HepG2 (cell line): ENCODE measurements at regions not wholly inside any gene's neighbourhood (a gene's known extent, or its start where the extent isn't known, plus 50 kb on each side); places are given as distances from the start of the nearest gene placed in this dataset.

Experiments
- ATAC-seq: fragments of 200-7000 bp; cut with Tn5 transposase; 3 replicates; pipeline ENCODE4 v1.9.1; 2020; ENCODE audit warnings: mild to moderate bottlenecking, moderate library complexity
- BruUV-seq: library from RNA; stranded (reverse); fragments of 400-500 nt; replicated peaks from 2 replicates; lab custom pipeline; 2021; lab: Mats Ljungman, UMichigan
- CTCF ChIA-PET: fragments of 300-600 bp; formaldehyde crosslinking; extraction: SDS; loops from one replicate; lab custom pipeline; 2021; ENCODE audit warnings: low total read pairs, inconsistent platforms, low intra/inter-chr PET ratio; lab: Yijun Ruan, JAX
- POLR2A ChIA-PET: fragments of 350-600 bp; sonication (Branson Sonifier 250); formaldehyde crosslinking; loops from one replicate; lab custom pipeline; 2020; ENCODE audit warnings: antibody characterized with exemption, inconsistent platforms; lab: Yijun Ruan, JAX
- DNase-seq: peaks from one replicate; pipeline ENCODE4 v3.0.0-alpha.2; 2015; ENCODE audit warnings: low spot score
- FAIRE-seq: peaks from 3 replicates; lab custom pipeline; 2011; peaks lifted over from hg19 to GRCh38; lab: Jason Lieb, UNC
- H2AFZ ChIP-seq: one replicate; pipeline ENCODE4 v1.6.1; 2011; ENCODE audit warnings: low read length, inconsistent platforms
- H3K27ac ChIP-seq: fragments of 300-600 bp; 3 replicates; pipeline ENCODE4 v1.8.0; 2011; ENCODE audit warnings: mixed run types, mild to moderate bottlenecking, mixed read lengths, low read length, inconsistent platforms; ENCODE audit not compliant: insufficient read depth; ENCODE audit errors: extremely low read length
- H3K27me3 ChIP-seq, 2 experiments: fragments of 200-600 bp in 1 of 2; 2 replicates in 1 of 2; 3 replicates in 1 of 2; pipeline versions ENCODE4 v1.6.0 to v1.8.0; 2011; ENCODE audit warnings: low read length in 2 of 2, mild to moderate bottlenecking in 2 of 2, moderate library complexity in 2 of 2, inconsistent platforms in 1 of 2; ENCODE audit not compliant: insufficient read depth in 2 of 2, control insufficient read depth in 1 of 2
- H3K36me3 ChIP-seq, 2 experiments: fragments of 200-600 bp in 1 of 2; replicated peaks in 1 of 2; 2 replicates in 1 of 2; 3 replicates in 1 of 2; pipeline versions ENCODE4 v1.5.1 to v1.8.0; 2011; ENCODE audit warnings: low read length in 2 of 2, inconsistent platforms in 1 of 2; ENCODE audit not compliant: insufficient read depth in 2 of 2, control insufficient read depth in 1 of 2
- H3K4me1 ChIP-seq: 2 replicates; pipeline ENCODE4 v1.5.1; 2012; ENCODE audit warnings: low read length, inconsistent platforms; ENCODE audit not compliant: insufficient read depth
- H3K4me2 ChIP-seq: 2 replicates; pipeline ENCODE4 v1.6.0; 2011; ENCODE audit warnings: low read depth, low read length, inconsistent platforms
- H3K4me3 ChIP-seq, 3 experiments: fragments of 200-600 bp in 1 of 3; sonication (generic), shearing (Covaris generic) in 1 of 3; replicated peaks in 1 of 3; 2 replicates each; pipeline ENCODE4 v1.5.1; 2011 to 2016; ENCODE audit warnings: low read length in 3 of 3, inconsistent platforms in 2 of 3, low read depth in 2 of 3, mild to moderate bottlenecking in 2 of 3, control low read depth in 1 of 3, mixed read lengths in 1 of 3; ENCODE audit not compliant: insufficient read depth in 1 of 3
- H3K79me2 ChIP-seq: one replicate; pipeline ENCODE4 v1.6.1; 2011; ENCODE audit warnings: low read length, inconsistent platforms; ENCODE audit not compliant: insufficient read depth
- H3K9ac ChIP-seq: 2 replicates; pipeline ENCODE4 v1.6.0; 2011; ENCODE audit warnings: mild to moderate bottlenecking, low read depth, low read length, inconsistent platforms; ENCODE audit not compliant: insufficient read depth
- H3K9me3 ChIP-seq: 2 replicates; pipeline ENCODE4 v1.5.1; 2012; ENCODE audit warnings: mild to moderate bottlenecking, low read length
- H4K20me1 ChIP-seq: 2 replicates; pipeline ENCODE4 v1.6.0; 2011; ENCODE audit warnings: inconsistent platforms, mild to moderate bottlenecking, low read length, moderate library complexity; ENCODE audit not compliant: insufficient read depth
- CEBPB ChIP-seq: IDR thresholded peaks from 2 replicates; pipeline ENCODE4 v1.6.1; 2011; ENCODE audit warnings: low read depth, low read length, improper control_type of control experiment, borderline replicate concordance
- IRX3 ChIP-seq: sonication (generic); formaldehyde crosslinking; IDR thresholded peaks from 2 replicates; pipeline ENCODE4 v1.8.1; 2023; ENCODE audit warnings: mild to moderate bottlenecking, low read depth, missing genetic modification reagents, borderline replicate concordance
- ISX ChIP-seq: sonication (generic); formaldehyde crosslinking; conservative IDR thresholded peaks from 2 replicates; pipeline ENCODE4 v1.5.0; 2020; ENCODE audit warnings: missing genetic modification reagents
- MAX ChIP-seq: IDR thresholded peaks from 2 replicates; pipeline ENCODE4 v1.6.1; 2012; ENCODE audit warnings: inconsistent platforms
- NCOA1 ChIP-seq: sonication (generic); formaldehyde crosslinking; IDR thresholded peaks from 2 replicates; pipeline ENCODE4 v1.9.0; 2021; ENCODE audit warnings: missing genetic modification reagents
- NFATC3 ChIP-seq: sonication (generic); formaldehyde crosslinking; IDR thresholded peaks from 2 replicates; pipeline ENCODE4 v1.5.1; 2020; ENCODE audit warnings: mild to moderate bottlenecking, missing genetic modification reagents
- NFYB ChIP-seq: sonication (generic); formaldehyde crosslinking; IDR thresholded peaks from 2 replicates; pipeline ENCODE4 v1.4.0; 2020; ENCODE audit warnings: missing genetic modification reagents
- NKX3-1 ChIP-seq: sonication (generic); formaldehyde crosslinking; IDR thresholded peaks from 2 replicates; pipeline ENCODE4 v1.5.0; 2020; ENCODE audit warnings: missing genetic modification reagents
- SATB2 ChIP-seq: sonication (generic); formaldehyde crosslinking; IDR thresholded peaks from 2 replicates; pipeline ENCODE4 v1.5.0; 2020; ENCODE audit warnings: missing genetic modification reagents
- SMARCC2 ChIP-seq: fragments of 450-650 bp; IDR thresholded peaks from 2 replicates; pipeline ENCODE4 v1.6.1; 2017; ENCODE audit warnings: antibody characterized with exemption, mild to moderate bottlenecking
- STAT5B ChIP-seq: sonication (generic); formaldehyde crosslinking; IDR thresholded peaks from 2 replicates; pipeline ENCODE4 v1.4.0; 2020; ENCODE audit warnings: missing genetic modification reagents
- TMF1 ChIP-seq: sonication (generic); formaldehyde crosslinking; IDR thresholded peaks from 2 replicates; pipeline ENCODE4 v1.8.1; 2022; ENCODE audit warnings: low read depth, missing genetic modification reagents
- TRIM22 ChIP-seq: fragments of 450-650 bp; IDR thresholded peaks from 2 replicates; pipeline ENCODE4 v1.6.1; 2017
- XBP1 ChIP-seq: sonication (generic); formaldehyde crosslinking; IDR thresholded peaks from 2 replicates; pipeline ENCODE4 v1.5.0; 2020; ENCODE audit warnings: missing genetic modification reagents
- ZFP91 ChIP-seq: sonication (generic); formaldehyde crosslinking; IDR thresholded peaks from 2 replicates; pipeline ENCODE4 v1.9.0; 2022; ENCODE audit warnings: missing genetic modification reagents, mild to moderate bottlenecking, borderline replicate concordance
- ZHX1 ChIP-seq: sonication (generic); formaldehyde crosslinking; IDR thresholded peaks from 2 replicates; pipeline ENCODE4 v1.8.1; 2022; ENCODE audit warnings: low read depth, mild to moderate bottlenecking, missing genetic modification reagents
- ZNF329 ChIP-seq: sonication (generic); formaldehyde crosslinking; IDR thresholded peaks from 2 replicates; pipeline ENCODE4 v1.9.0; 2021; ENCODE audit warnings: low read depth, mild to moderate bottlenecking, missing genetic modification reagents
- ZNF496 ChIP-seq: sonication (generic); formaldehyde crosslinking; IDR thresholded peaks from 2 replicates; pipeline ENCODE4 v1.8.1; 2023; ENCODE audit warnings: mild to moderate bottlenecking, moderate library complexity, missing genetic modification reagents; ENCODE audit not compliant: insufficient replicate concordance
- ZNF558 ChIP-seq: sonication (generic); formaldehyde crosslinking; IDR thresholded peaks from 2 replicates; pipeline ENCODE4 v1.9.0; 2022; ENCODE audit warnings: mild to moderate bottlenecking, missing genetic modification reagents, borderline replicate concordance
- ZNF644 ChIP-seq: IDR thresholded peaks from 2 replicates; pipeline ENCODE4 v1.6.1; 2016; ENCODE audit warnings: low read depth
- ZNF652 ChIP-seq: IDR thresholded peaks from 2 replicates; pipeline ENCODE4 v1.6.1; 2016; ENCODE audit warnings: low read depth, borderline replicate concordance
- ZNF724P ChIP-seq: sonication (generic); formaldehyde crosslinking; IDR thresholded peaks from 2 replicates; pipeline ENCODE4 v1.8.0; 2022; ENCODE audit warnings: missing genetic modification reagents, borderline replicate concordance
- in situ Hi-C: cut with HindIII; loops from 2 replicates; pipeline ENCODE4 v1.10.0; 2017; ENCODE audit warnings: low pct_unique_long_range_greater_than_20kb; ENCODE audit not compliant: extremely low pct_ligation_motif_present
- intact Hi-C: fragments of 100-400 bp; cut with micrococcal nuclease; formaldehyde crosslinking; loops from one replicate; pipeline ENCODE4 v1.10.0; 2022; ENCODE audit not compliant: unreplicated experiment

- TF ChIP-seq NKX3-1: no peak
- TF ChIP-seq ZNF496: no peak
Observed at GRCh38 chr5:97434021-97434420, 251.0 kb upstream of the RIOK2 start (continued).

GRCh38 chr5:97436405-97436804, 253.4 kb upstream of the RIOK2 start:
- POLR2A ChIA-PET: no interaction called here
- H3K9ac ChIP-seq: no peak overlapping the region
- no peak overlapping the region for H3K4me2 ChIP-seq
- no TSS peak for BruUV-seq
- no peaks in the 10 kb centered on the region for H4K20me1 ChIP-seq
- TF ChIP-seq ISX (CRISPR knock-in tag) (no peak), NFATC3 (CRISPR knock-in tag) (no peak), ZNF644 (no peak), XBP1 (CRISPR knock-in tag) (no peak), NFYB (CRISPR knock-in tag) (no peak), CEBPB (no peak), ZNF724P (CRISPR knock-in tag) (no peak), ZNF329 (CRISPR knock-in tag) (no peak), ZNF558 (CRISPR knock-in tag) (no peak), ZFP91 (CRISPR knock-in tag) (no peak), MAX (no peak), NCOA1 (CRISPR knock-in tag) (no peak), TRIM22 (no peak), ZNF652 (CRISPR knock-in tag) (no peak), SMARCC2 (no peak), TMF1 (CRISPR knock-in tag) (no peak), IRX3 (no peak), SATB2 (CRISPR knock-in tag) (no peak), ZHX1 (CRISPR knock-in tag) (no peak), STAT5B (CRISPR knock-in tag) (no peak)
- intact Hi-C loops: no loop called here
- DNase-seq (no peak), FAIRE-seq (no peak), ATAC-seq (no peak)
- H2AFZ ChIP-seq: no peak overlapping the region
- H3K9me3 ChIP-seq: no peaks in the 10 kb centered on the region
- no peak overlapping the region for H3K4me3 ChIP-seq
- no peak overlapping the region for H3K27ac ChIP-seq
- H3K79me2 ChIP-seq: no peaks in the 10 kb centered on the region
- H3K27me3 ChIP-seq: no peaks in the 10 kb centered on the region; a peak in 1 of 5 replicates
- no peaks in the 10 kb centered on the region for H3K4me1 ChIP-seq
- H3K36me3 ChIP-seq: no peaks in the 10 kb centered on the region
- CTCF ChIA-PET: no interaction called here
- in situ Hi-C loops: no loop called here
